ENCODE measurements at regions not wholly inside any gene's neighbourhood (a gene's known extent, or its start where the extent isn't known, plus 50 kb on each side); places are given as distances from the start of the nearest gene placed in this dataset.

GRCh38 chr7:25288556-25289307 lies 60.4 kb upstream of the NPVF start:
- DNase-seq (ENCODE audit: low spot score in 2 of 2) = no peak
- H3K9me3 ChIP-seq = no peaks in the 10 kb centered on the region
- H3K4me3 ChIP-seq = no peak overlapping the region
- H3K4me1 ChIP-seq = no peaks in the 10 kb centered on the region
- H3K27me3 ChIP-seq = no peaks in the 10 kb centered on the region
- 67 to 73% methylated on average over 6 of the region's 6 CpGs for WGBS, 2 donors
- TF ChIP-seq CTCF (IDR thresholded peaks at IDR 0.05) (no peak), POLR2A (IDR thresholded peaks at IDR 0.05) (no peak), EP300 (IDR thresholded peaks at IDR 0.05) (no peak)
- no peak overlapping the region for H3K27ac ChIP-seq
- no peaks in the 10 kb centered on the region for H3K36me3 ChIP-seq

GRCh38 chr7:25289518-25289917 lies 61.2 kb upstream of the NPVF start:
- TF ChIP-seq POLR2A (IDR thresholded peaks at IDR 0.05) = no peak
- no peak for TF ChIP-seq CTCF (IDR thresholded peaks at IDR 0.05)
- TF ChIP-seq EP300 (IDR thresholded peaks at IDR 0.05) = no peak
- no peak for DNase-seq (ENCODE audit: low spot score in 2 of 2)
- no peaks in the 10 kb centered on the region for H3K36me3 ChIP-seq
- no peak overlapping the region for H3K4me3 ChIP-seq
- no peaks in the 10 kb centered on the region for H3K4me1 ChIP-seq
- no peaks in the 10 kb centered on the region for H3K27me3 ChIP-seq
- 63 to 67% methylated on average over 1 of the region's 1 CpG for WGBS, 2 donors
- H3K27ac ChIP-seq = no peak overlapping the region
- H3K9me3 ChIP-seq = no peaks in the 10 kb centered on the region

GRCh38 chr7:25294624-25295023 lies 66.3 kb upstream of the NPVF start:
- no peak overlapping the region for H3K4me3 ChIP-seq
- H3K27ac ChIP-seq = no peak overlapping the region
- H3K27me3 ChIP-seq = no peaks in the 10 kb centered on the region
- TF ChIP-seq CTCF (IDR thresholded peaks at IDR 0.05) = no peak
- no peak for TF ChIP-seq POLR2A (IDR thresholded peaks at IDR 0.05)
- no peak for TF ChIP-seq EP300 (IDR thresholded peaks at IDR 0.05)
- H3K4me1 ChIP-seq = no peaks in the 10 kb centered on the region
- no peak for DNase-seq (ENCODE audit: low spot score in 2 of 2)
- no peaks in the 10 kb centered on the region for H3K9me3 ChIP-seq
- WGBS, 2 donors = 82 to 90% methylated on average over 3 of the region's 3 CpGs
- H3K36me3 ChIP-seq = no peaks in the 10 kb centered on the region

GRCh38 chr7:25295387-25295786 lies 67.1 kb upstream of the NPVF start:
- WGBS, 2 donors = 58 to 71% methylated on average over 4 of the region's 4 CpGs

More at GRCh38 chr7:25295387-25295786, 67.1 kb upstream of the NPVF start:
- H3K27me3 ChIP-seq = no peaks in the 10 kb centered on the region
- TF ChIP-seq CTCF (IDR thresholded peaks at IDR 0.05) = no peak
- TF ChIP-seq POLR2A (IDR thresholded peaks at IDR 0.05) = no peak
- TF ChIP-seq EP300 (IDR thresholded peaks at IDR 0.05) = no peak
- no peaks in the 10 kb centered on the region for H3K4me1 ChIP-seq
- no peak overlapping the region for H3K4me3 ChIP-seq
- no peaks in the 10 kb centered on the region for H3K9me3 ChIP-seq
- DNase-seq (ENCODE audit: low spot score in 2 of 2) = no peak
- no peaks in the 10 kb centered on the region for H3K36me3 ChIP-seq
- no peak overlapping the region for H3K27ac ChIP-seq
